Ishikawa (cell line): ENCODE measurements at regions not wholly inside any gene's neighbourhood (a gene's known extent, or its start where the extent isn't known, plus 50 kb on each side); places are given as distances from the start of the nearest gene placed in this dataset.

Experiments
- EGR1 ChIP-seq: IDR thresholded peaks from 2 replicates; pipeline ENCODE4 v1.6.1; 2012
- EP300 ChIP-seq: IDR thresholded peaks from 2 replicates; pipeline ENCODE4 v1.6.1; 2012; ENCODE audit warnings: borderline replicate concordance
- MAX ChIP-seq: IDR thresholded peaks from 2 replicates; pipeline ENCODE4 v1.6.1; 2012
- RAD21 ChIP-seq: IDR thresholded peaks from 2 replicates; pipeline ENCODE4 v1.6.1; 2012; ENCODE audit warnings: low read depth
- TCF12 ChIP-seq: IDR thresholded peaks from 2 replicates; pipeline ENCODE4 v1.6.1; 2012; ENCODE audit warnings: low read depth
- USF1 ChIP-seq: IDR thresholded peaks from 2 replicates; pipeline ENCODE4 v1.6.1; 2012
- YY1 ChIP-seq: IDR thresholded peaks from 2 replicates; pipeline ENCODE4 v1.6.1; 2012; ENCODE audit warnings: low read depth

GRCh38 chr5:8865266-8865665 lies 680.6 kb downstream of the SEMA5A start:
- TF ChIP-seq RAD21, result no peak
- TF ChIP-seq TCF12, result no peak
- no peak for TF ChIP-seq YY1
- no peak for TF ChIP-seq USF1
- no peak for TF ChIP-seq EGR1
- TF ChIP-seq MAX, result no peak
- TF ChIP-seq EP300, result no peak
